ENCODE measurements at regions not wholly inside any gene's neighbourhood (a gene's known extent, or its start where the extent isn't known, plus 50 kb on each side); places are given as distances from the start of the nearest gene placed in this dataset.

DNA sequence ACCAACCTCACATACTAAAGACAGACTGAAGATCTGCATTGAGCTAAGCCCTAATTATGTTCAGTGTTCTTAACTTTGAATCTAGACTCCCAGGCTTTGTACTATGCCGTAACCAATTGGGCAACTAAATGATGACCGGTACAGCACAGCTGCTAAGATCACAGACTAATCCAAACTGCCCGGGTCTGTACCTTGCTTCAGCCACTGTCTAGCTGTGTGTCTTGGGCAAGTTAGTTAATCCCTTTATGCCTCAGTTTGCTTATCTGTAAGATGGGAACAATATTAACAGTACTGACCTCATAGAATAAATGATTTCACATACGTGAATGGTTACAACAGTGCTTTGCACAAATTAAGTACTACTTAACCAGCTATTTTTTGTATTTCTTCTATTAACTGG, 205.8 kb upstream of the NFE2L3 start:
- Histone ChIP-seq H3K9me3 (ENCODE audit: control insufficient read depth, low read depth, low read length) (no peaks in the 10 kb centered on the region), H3K27me3 (ENCODE audit: control insufficient read depth, insufficient read depth, low read length) (no peaks in the 10 kb centered on the region), H3K36me3 (ENCODE audit: control insufficient read depth, low read depth, low read length) (no peaks in the 10 kb centered on the region), H3K4me1 (ENCODE audit: control insufficient read depth, low read depth, low read length) (peaks cover 24% of the 10 kb centered on the region), H3K27ac (ENCODE audit: low read length) (no peak overlapping the region), H3K4me3 (ENCODE audit: low read length) (no peak overlapping the region), H3K9ac (ENCODE audit: low read length) (no peak overlapping the region)

DNA sequence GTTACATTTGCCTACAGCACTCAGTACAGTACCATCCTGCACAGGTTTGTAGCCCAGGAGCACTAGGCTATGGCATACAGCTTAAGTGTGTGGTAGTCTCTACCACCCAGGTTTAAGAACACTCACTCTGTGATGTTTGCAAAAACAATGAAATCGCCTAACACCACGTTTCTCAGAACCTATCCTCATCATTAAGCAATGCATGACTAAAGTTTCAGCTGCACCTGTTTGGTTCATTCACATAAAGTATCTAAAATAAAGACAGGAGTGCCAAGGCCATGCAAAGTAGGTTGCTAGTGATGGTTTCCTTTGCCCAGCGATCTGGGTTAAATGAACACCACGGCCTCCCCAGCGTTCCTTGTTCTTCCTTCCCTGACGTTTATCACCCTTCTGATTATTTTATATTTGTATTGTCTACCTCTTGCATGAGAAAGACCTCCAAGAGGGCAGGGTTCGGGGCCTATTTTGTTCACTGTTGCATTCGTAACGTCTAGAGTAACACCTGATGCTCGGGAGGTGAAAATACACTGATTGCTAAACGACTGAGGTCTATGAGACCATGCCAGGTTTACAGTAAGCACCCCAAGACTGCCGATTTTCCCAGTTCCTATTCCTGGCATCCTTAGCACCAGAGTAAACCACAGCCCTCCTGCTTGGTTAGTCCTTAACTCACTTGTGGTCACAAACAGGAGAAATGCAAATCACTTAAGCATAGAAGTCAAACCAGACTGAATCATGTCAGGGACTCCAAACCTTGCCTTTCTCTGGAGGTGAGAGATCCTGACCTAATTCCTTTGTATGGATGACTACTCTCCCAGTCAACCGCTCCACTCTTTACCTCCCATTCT, 204.1 kb upstream of the NFE2L3 start:
- H3K9ac ChIP-seq (ENCODE audit: low read length) = no peak overlapping the region
- peak overlapping the region; percentile 85 for H3K4me3 ChIP-seq (ENCODE audit: low read length)
- H3K4me1 ChIP-seq (ENCODE audit: control insufficient read depth, low read depth, low read length) = peaks cover 37% of the 10 kb centered on the region
- H3K9me3 ChIP-seq (ENCODE audit: control insufficient read depth, low read depth, low read length) = no peaks in the 10 kb centered on the region
- H3K36me3 ChIP-seq (ENCODE audit: control insufficient read depth, low read depth, low read length) = no peaks in the 10 kb centered on the region
- H3K27ac ChIP-seq (ENCODE audit: low read length) = no peak overlapping the region
- H3K27me3 ChIP-seq (ENCODE audit: control insufficient read depth, insufficient read depth, low read length) = no peaks in the 10 kb centered on the region

DNA sequence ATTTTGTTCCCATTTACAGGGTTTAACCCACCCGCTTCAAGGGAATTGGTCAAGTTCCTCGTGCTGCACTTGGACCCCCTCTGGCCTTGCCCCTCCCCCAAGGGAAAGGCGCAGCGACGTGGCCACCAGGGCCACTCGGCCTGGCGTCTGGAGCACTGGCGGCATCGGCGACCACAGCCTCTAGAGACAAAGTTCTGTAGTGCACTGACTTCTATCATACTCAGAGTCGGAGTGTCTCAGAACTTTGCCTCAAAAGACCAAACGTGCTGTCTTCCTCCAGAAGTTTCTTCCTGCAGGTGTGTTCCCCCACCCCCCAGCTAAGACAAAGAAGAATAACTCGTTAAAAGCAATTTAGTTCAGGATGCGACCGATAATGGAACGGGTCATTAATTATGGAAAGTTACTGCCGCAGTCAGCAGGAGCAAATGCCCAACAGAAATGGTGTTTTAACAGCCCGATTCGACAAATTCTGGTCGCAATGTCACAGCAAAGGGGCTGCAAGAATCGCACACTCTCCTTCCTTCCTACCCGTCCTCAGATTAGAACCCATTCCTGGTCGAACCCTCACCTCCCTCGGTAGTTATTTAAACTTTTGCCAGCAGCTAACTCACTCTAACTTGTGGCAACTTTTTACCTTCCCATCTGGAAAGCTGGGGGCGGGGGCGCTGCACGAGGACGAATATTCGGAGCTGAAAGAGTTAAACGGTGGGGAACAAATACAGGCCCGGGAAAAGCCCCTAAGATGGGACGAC, 202.1 kb upstream of the NFE2L3 start:
- Histone ChIP-seq H3K4me3 (ENCODE audit: low read length) (peak overlapping the region; percentile 85), H3K27me3 (ENCODE audit: control insufficient read depth, insufficient read depth, low read length) (no peaks in the 10 kb centered on the region), H3K27ac (ENCODE audit: low read length) (peak overlapping the region; percentile 38), H3K9ac (ENCODE audit: low read length) (peak overlapping the region; percentile 89), H3K4me1 (ENCODE audit: control insufficient read depth, low read depth, low read length) (peaks cover 46% of the 10 kb centered on the region), H3K36me3 (ENCODE audit: control insufficient read depth, low read depth, low read length) (no peaks in the 10 kb centered on the region), H3K9me3 (ENCODE audit: control insufficient read depth, low read depth, low read length) (peaks cover 6% of the 10 kb centered on the region)

DNA sequence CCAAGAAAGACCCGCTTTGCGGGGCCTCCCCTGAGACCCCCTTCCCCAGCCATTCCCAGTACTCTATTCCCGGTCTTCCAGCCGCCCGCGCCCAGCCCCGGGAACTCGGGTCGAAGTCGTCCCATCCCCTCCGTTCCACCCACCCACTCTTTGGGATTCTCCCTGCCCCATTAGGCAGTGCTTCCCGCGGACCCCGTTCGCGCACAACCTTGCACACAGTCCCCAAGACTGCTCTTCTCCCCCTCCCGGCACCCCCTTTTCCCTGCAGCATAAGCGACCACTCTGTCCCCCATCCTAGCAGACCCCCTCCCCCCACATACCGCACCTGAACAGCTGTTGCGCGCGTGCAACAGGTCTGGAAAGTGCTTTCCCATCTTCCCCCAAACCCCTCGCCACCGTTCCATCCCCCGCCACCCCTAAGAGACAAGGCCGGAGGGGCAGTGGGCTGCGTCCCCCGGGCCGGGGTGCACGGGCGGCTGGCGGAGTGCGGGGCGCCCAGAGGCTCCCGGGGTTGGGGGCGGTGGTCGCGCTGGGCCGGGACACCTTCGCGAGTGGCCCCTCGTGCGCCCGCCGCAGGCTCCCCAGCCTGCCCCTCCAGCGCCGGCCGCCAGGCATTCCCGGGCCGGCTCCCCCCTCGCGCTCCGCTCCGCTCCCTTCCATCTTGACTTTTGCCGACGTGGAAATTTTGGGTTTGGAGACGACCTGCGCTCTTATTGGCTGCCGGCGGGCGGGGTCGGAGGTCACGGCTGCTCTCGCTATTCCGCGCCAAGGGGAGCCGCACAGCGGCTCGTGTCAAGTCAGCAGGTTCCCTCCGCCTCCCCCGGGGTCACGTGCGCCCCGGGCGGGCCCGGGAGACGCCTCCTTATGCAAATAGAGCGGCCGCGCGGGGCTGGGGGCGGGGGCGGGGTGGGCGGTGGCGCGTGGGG, 201.2 kb upstream of the NFE2L3 start:
- Histone ChIP-seq H3K27ac (ENCODE audit: low read length) (peak overlapping the region; percentile 42), H3K9ac (ENCODE audit: low read length) (peak overlapping the region; percentile 89), H3K4me3 (ENCODE audit: low read length) (peak overlapping the region; percentile 85), H3K27me3 (ENCODE audit: control insufficient read depth, insufficient read depth, low read length) (no peaks in the 10 kb centered on the region), H3K9me3 (ENCODE audit: control insufficient read depth, low read depth, low read length) (peaks cover 6% of the 10 kb centered on the region), H3K4me1 (ENCODE audit: control insufficient read depth, low read depth, low read length) (peaks cover 43% of the 10 kb centered on the region), H3K36me3 (ENCODE audit: control insufficient read depth, low read depth, low read length) (no peaks in the 10 kb centered on the region)

GRCh38 chr7:25951414-25952260, 200.4 kb upstream of the NFE2L3 start:
- peak overlapping the region; percentile 77 for H3K4me3 ChIP-seq (ENCODE audit: low read length)

DNA sequence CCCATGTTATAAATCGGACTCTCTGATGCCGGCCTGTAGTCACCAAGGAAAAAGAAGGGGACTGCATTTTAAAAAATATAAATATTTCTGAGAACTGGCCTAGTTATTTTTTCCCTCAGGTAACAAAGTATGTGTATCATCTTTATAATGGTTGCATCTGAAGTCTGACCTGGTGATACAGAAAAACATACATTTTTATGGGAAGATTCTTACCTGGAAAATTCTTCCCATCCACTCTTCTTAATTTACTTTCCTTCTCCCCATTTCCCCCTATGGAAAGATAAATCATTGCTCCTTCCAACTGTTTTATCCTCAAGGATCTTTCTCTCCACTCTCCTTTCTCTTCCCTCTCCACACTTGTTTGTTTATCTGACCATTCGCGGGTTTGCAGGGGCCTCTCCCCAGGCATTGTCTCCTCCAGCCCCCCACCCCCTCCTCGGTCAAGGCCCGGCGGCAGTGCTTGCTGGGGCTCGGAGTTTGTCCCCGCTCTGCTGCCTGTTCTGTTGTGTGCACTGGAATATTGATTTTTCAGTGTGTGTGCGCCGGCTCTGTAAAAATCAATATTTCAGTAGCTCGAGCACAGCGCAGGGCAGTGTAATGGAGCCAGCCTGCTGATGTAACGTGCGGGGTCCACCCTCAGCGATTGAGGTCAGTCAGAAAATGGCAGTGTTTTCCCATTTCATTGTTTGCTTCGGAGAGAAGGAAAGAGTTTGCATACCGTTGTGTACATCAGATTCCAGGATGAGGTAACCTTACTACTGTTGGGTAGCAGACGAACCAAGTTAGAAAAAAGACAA, 199.5 kb upstream of the NFE2L3 start:
- peak overlapping the region; percentile 12 for H3K27ac ChIP-seq (ENCODE audit: low read length)
- no peaks in the 10 kb centered on the region for H3K36me3 ChIP-seq (ENCODE audit: control insufficient read depth, low read depth, low read length)
- H3K4me1 ChIP-seq (ENCODE audit: control insufficient read depth, low read depth, low read length) = peaks cover 43% of the 10 kb centered on the region
- H3K9ac ChIP-seq (ENCODE audit: low read length) = peak overlapping the region; percentile 76
- H3K9me3 ChIP-seq (ENCODE audit: control insufficient read depth, low read depth, low read length) = peaks cover 6% of the 10 kb centered on the region
- H3K4me3 ChIP-seq (ENCODE audit: low read length) = peak overlapping the region; percentile 77
- no peaks in the 10 kb centered on the region for H3K27me3 ChIP-seq (ENCODE audit: control insufficient read depth, insufficient read depth, low read length)

More at GRCh38 chr7:25951414-25952260, 200.4 kb upstream of the NFE2L3 start:
- H3K36me3 ChIP-seq (ENCODE audit: control insufficient read depth, low read depth, low read length) = no peaks in the 10 kb centered on the region
- peaks cover 43% of the 10 kb centered on the region for H3K4me1 ChIP-seq (ENCODE audit: control insufficient read depth, low read depth, low read length)
- H3K9me3 ChIP-seq (ENCODE audit: control insufficient read depth, low read depth, low read length) = peaks cover 6% of the 10 kb centered on the region
- H3K9ac ChIP-seq (ENCODE audit: low read length) = peak overlapping the region; percentile 76
- peak overlapping the region; percentile 12 for H3K27ac ChIP-seq (ENCODE audit: low read length)
- no peaks in the 10 kb centered on the region for H3K27me3 ChIP-seq (ENCODE audit: control insufficient read depth, insufficient read depth, low read length)

DNA sequence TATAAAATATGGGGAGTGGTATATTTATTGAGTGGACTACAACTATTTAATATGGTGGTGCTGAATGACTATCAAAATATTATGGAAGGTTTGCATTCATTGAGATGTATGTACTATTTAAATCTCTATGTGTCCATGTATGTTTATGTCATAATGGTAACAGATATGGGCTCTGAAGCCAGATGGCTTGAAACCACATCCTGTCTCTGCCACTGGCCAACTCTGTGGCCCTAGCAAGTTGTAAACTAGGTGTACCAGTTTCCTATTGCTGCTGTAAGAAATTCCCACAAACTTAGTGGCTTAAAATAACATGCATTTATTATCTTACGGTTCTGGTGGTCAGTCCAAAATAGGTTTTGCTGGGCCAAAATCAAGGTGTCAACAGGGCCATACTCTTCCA, 198.1 kb upstream of the NFE2L3 start:
- no peaks in the 10 kb centered on the region for H3K27me3 ChIP-seq (ENCODE audit: control insufficient read depth, insufficient read depth, low read length)
- no peaks in the 10 kb centered on the region for H3K36me3 ChIP-seq (ENCODE audit: control insufficient read depth, low read depth, low read length)
- H3K9ac ChIP-seq (ENCODE audit: low read length) = no peak overlapping the region
- H3K4me3 ChIP-seq (ENCODE audit: low read length) = no peak overlapping the region
- no peak overlapping the region for H3K27ac ChIP-seq (ENCODE audit: low read length)
- peaks cover 30% of the 10 kb centered on the region for H3K4me1 ChIP-seq (ENCODE audit: control insufficient read depth, low read depth, low read length)
- peaks cover 6% of the 10 kb centered on the region for H3K9me3 ChIP-seq (ENCODE audit: control insufficient read depth, low read depth, low read length)

DNA sequence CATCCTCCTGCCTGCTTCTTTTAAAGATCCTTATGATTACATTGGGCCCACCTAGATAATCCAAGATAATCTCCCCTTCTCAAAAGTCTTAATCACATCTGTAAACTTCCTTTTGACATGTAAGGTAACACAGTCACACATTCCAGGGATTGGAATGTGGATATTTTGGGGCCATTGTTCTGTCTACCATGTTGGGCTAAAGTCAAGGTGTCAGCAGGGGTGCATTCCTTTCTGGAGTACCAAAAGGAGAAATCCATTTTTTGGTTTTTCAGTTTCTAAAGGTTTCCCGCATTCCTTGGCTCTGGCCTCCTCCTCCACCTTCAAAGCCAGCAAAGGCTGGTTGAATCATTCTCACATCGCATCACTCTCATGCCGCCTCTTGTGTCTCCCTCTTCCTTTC, 197.6 kb upstream of the NFE2L3 start:
- H3K9me3 ChIP-seq (ENCODE audit: control insufficient read depth, low read depth, low read length) = peaks cover 6% of the 10 kb centered on the region
- H3K36me3 ChIP-seq (ENCODE audit: control insufficient read depth, low read depth, low read length) = no peaks in the 10 kb centered on the region
- no peak overlapping the region for H3K9ac ChIP-seq (ENCODE audit: low read length)
- no peaks in the 10 kb centered on the region for H3K27me3 ChIP-seq (ENCODE audit: control insufficient read depth, insufficient read depth, low read length)
- peaks cover 24% of the 10 kb centered on the region for H3K4me1 ChIP-seq (ENCODE audit: control insufficient read depth, low read depth, low read length)
- no peak overlapping the region for H3K4me3 ChIP-seq (ENCODE audit: low read length)
- no peak overlapping the region for H3K27ac ChIP-seq (ENCODE audit: low read length)

DNA sequence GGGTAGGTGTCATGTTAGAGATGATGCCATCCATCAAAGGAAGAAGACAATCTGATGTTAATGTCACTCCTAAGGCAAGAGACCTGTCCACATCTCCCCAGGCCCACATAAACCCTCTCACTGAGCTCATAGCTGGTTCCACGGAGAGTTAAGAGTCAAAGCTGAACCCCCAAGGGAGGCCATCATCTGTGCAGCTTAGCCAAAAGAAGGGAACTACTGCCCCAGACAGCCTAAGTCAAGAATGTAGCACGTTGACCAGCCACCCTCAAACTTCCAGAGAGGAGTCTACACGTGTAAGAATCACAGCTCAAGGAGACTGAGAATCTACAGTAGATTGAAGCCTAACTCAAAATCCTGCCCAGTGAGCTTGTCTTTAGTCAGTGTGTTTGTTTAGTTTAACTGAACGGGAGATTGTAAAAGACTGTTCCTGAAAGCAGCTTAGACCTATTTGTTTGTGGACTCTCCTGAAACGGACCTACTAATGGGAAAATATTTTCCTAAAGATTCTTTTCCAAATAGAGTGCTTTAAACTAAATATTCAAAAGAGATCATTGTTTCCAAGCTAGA, 192.7 kb upstream of the NFE2L3 start:
- Histone ChIP-seq H3K9ac (ENCODE audit: low read length) (no peak overlapping the region), H3K4me1 (ENCODE audit: control insufficient read depth, low read depth, low read length) (peaks cover 7% of the 10 kb centered on the region), H3K27me3 (ENCODE audit: control insufficient read depth, insufficient read depth, low read length) (no peaks in the 10 kb centered on the region), H3K36me3 (ENCODE audit: control insufficient read depth, low read depth, low read length) (no peaks in the 10 kb centered on the region), H3K4me3 (ENCODE audit: low read length) (no peak overlapping the region), H3K27ac (ENCODE audit: low read length) (no peak overlapping the region), H3K9me3 (ENCODE audit: control insufficient read depth, low read depth, low read length) (no peaks in the 10 kb centered on the region)

- no peak overlapping the region for H3K4me3 ChIP-seq (ENCODE audit: low read length)
- H3K27me3 ChIP-seq (ENCODE audit: control insufficient read depth, insufficient read depth, low read length) = no peaks in the 10 kb centered on the region
- peaks cover 5% of the 10 kb centered on the region for H3K4me1 ChIP-seq (ENCODE audit: control insufficient read depth, low read depth, low read length)
- H3K9me3 ChIP-seq (ENCODE audit: control insufficient read depth, low read depth, low read length) = no peaks in the 10 kb centered on the region
- H3K9ac ChIP-seq (ENCODE audit: low read length) = no peak overlapping the region
- H3K36me3 ChIP-seq (ENCODE audit: control insufficient read depth, low read depth, low read length) = no peaks in the 10 kb centered on the region
- H3K27ac ChIP-seq (ENCODE audit: low read length) = no peak overlapping the region
These were observed 188.3 kb upstream of the NFE2L3 start for GRCh38 chr7:25963733-25964132.
